IMR-90 (cell line): ENCODE measurements at regions not wholly inside any gene's neighbourhood (a gene's known extent, or its start where the extent isn't known, plus 50 kb on each side); places are given as distances from the start of the nearest gene placed in this dataset.

ENCODE experiments used
- ATAC-seq: fragments of 200-7000 bp; cut with Tn5 transposase; 2 replicates; pipeline ENCODE4 v1.9.1; 2020; ENCODE audit warnings: low read depth, mild to moderate bottlenecking, moderate library complexity
- BruUV-seq: library from RNA; stranded (reverse); fragments of 400-500 nt; replicated peaks from 2 replicates; lab custom pipeline; 2021; lab: Mats Ljungman, UMichigan
- CTCF ChIA-PET: fragments of 300-600 bp; formaldehyde crosslinking; extraction: SDS; loops from one replicate; lab custom pipeline; 2021; ENCODE audit warnings: antibody characterized with exemption; lab: Yijun Ruan, JAX
- POLR2A ChIA-PET: fragments of 300-600 bp; sonication (Branson Sonifier 250); formaldehyde crosslinking; loops from one replicate; lab custom pipeline; 2022; ENCODE audit warnings: antibody characterized with exemption; ENCODE audit not compliant: unreplicated experiment; lab: Charles Lee
- DNase-seq: peaks from one replicate; pipeline ENCODE4 v3.0.0; 2013
- H2AFZ ChIP-seq: replicated peaks from 2 replicates; pipeline ENCODE3; 2013; ENCODE audit warnings: low read length, mild to moderate bottlenecking; ENCODE audit not compliant: poor library complexity
- H2AK5ac ChIP-seq: 2 replicates; pipeline ENCODE4 v1.6.1; 2013; ENCODE audit warnings: low read depth, low read length, inconsistent platforms
- H2AK9ac ChIP-seq: replicated peaks from 2 replicates; pipeline ENCODE3; 2013; ENCODE audit warnings: mild to moderate bottlenecking, low read depth, low read length, moderate library complexity; ENCODE audit not compliant: poor library complexity
- H2BK120ac ChIP-seq: 2 replicates; pipeline ENCODE4 v1.6.1; 2013; ENCODE audit warnings: low read depth, low read length, inconsistent platforms
- H2BK15ac ChIP-seq: 3 replicates; pipeline ENCODE4 v1.6.1; 2013; ENCODE audit warnings: low read depth, low read length, inconsistent platforms
- H2BK20ac ChIP-seq: 2 replicates; pipeline ENCODE4 v1.6.1; 2013; ENCODE audit warnings: low read depth, mild to moderate bottlenecking, inconsistent platforms, low read length, moderate library complexity
- H2BK5ac ChIP-seq: 2 replicates; pipeline ENCODE4 v1.6.1; 2013; ENCODE audit warnings: mild to moderate bottlenecking, low read depth, low read length, inconsistent platforms; ENCODE audit not compliant: poor library complexity, severe bottlenecking
- H3K14ac ChIP-seq: replicated peaks from 2 replicates; pipeline ENCODE4 v1.6.1; 2013; ENCODE audit warnings: low read depth, low read length, inconsistent platforms
- H3K18ac ChIP-seq: 2 replicates; pipeline ENCODE4 v1.6.1; 2013; ENCODE audit warnings: low read depth, low read length, control low read depth
- H3K23ac ChIP-seq: 2 replicates; pipeline ENCODE4 v1.6.1; 2013; ENCODE audit warnings: low read depth, low read length, inconsistent platforms
- H3K27ac ChIP-seq: 2 replicates; pipeline ENCODE4 v1.5.1; 2013; ENCODE audit warnings: mild to moderate bottlenecking, control low read depth, low read length; ENCODE audit not compliant: insufficient read depth
- H3K27me3 ChIP-seq: 2 replicates; pipeline ENCODE4 v1.6.1; 2013; ENCODE audit warnings: low read length; ENCODE audit not compliant: control insufficient read depth, insufficient read depth
- H3K36me3 ChIP-seq: 2 replicates; pipeline ENCODE4 v1.6.1; 2013; ENCODE audit warnings: low read length, mixed read lengths; ENCODE audit not compliant: control insufficient read depth, insufficient read depth
- H3K4ac ChIP-seq: 2 replicates; pipeline ENCODE4 v1.6.1; 2013; ENCODE audit warnings: low read depth, low read length, inconsistent platforms
- H3K4me1 ChIP-seq: 2 replicates; pipeline ENCODE4 v1.6.1; 2013; ENCODE audit warnings: low read length, mixed read lengths; ENCODE audit not compliant: control insufficient read depth, insufficient read depth
- H3K4me2 ChIP-seq: 2 replicates; pipeline ENCODE4 v1.6.1; 2013; ENCODE audit warnings: low read depth, mild to moderate bottlenecking, control low read depth, low read length, moderate library complexity
- H3K4me3 ChIP-seq: 2 replicates; pipeline ENCODE4 v1.5.1; 2013; ENCODE audit warnings: low read depth, mild to moderate bottlenecking, control low read depth, low read length, moderate library complexity; ENCODE audit not compliant: insufficient read depth
- H3K56ac ChIP-seq: 2 replicates; pipeline ENCODE4 v1.6.1; 2013; ENCODE audit warnings: low read length, inconsistent platforms; ENCODE audit not compliant: insufficient read depth; ENCODE audit errors: extremely low read depth
- H3K79me1 ChIP-seq, 2 experiments: 2 replicates each; pipeline ENCODE4 v1.6.1; 2013; ENCODE audit warnings: low read length in 2 of 2, inconsistent platforms in 1 of 2, low read depth in 1 of 2
- H3K9ac ChIP-seq: 2 replicates; pipeline ENCODE4 v1.6.1; 2013; ENCODE audit warnings: low read depth, low read length, control low read depth
- H3K9me1 ChIP-seq: 2 replicates; pipeline ENCODE4 v1.6.1; 2013; ENCODE audit warnings: low read length, inconsistent platforms; ENCODE audit not compliant: insufficient read depth
- H3K9me3 ChIP-seq: 2 replicates; pipeline ENCODE4 v1.6.1; 2013; ENCODE audit warnings: low read length; ENCODE audit not compliant: control insufficient read depth, insufficient read depth
- H4K20me1 ChIP-seq: 2 replicates; pipeline ENCODE4 v1.6.1; 2013; ENCODE audit warnings: low read length, inconsistent platforms; ENCODE audit not compliant: insufficient read depth
- H4K5ac ChIP-seq: 2 replicates; pipeline ENCODE4 v1.6.1; 2013; ENCODE audit warnings: mild to moderate bottlenecking, low read depth, low read length, control low read depth
- H4K8ac ChIP-seq, 2 experiments: 2 replicates each; pipeline ENCODE4 v1.6.1; 2013; ENCODE audit warnings: low read depth in 2 of 2, low read length in 2 of 2, control low read depth in 1 of 2, inconsistent platforms in 1 of 2
- H4K91ac ChIP-seq: 2 replicates; pipeline ENCODE4 v1.6.1; 2013; ENCODE audit warnings: low read depth, low read length, inconsistent platforms; ENCODE audit not compliant: insufficient read depth
- POLR2A ChIP-seq: IDR thresholded peaks from 2 replicates; pipeline ENCODE4 v1.6.1; 2012; ENCODE audit warnings: mild to moderate bottlenecking, low read depth, low read length
- WGBS, 2 experiments: methylation state at CpG; one replicate each; pipeline versions ENCODE4 v1.1.5 to v1.1.7; 2013; ENCODE audit warnings: missing lambda C conversion rate in 2 of 2; ENCODE audit not compliant: insufficient read length in 1 of 2; ENCODE audit errors: extremely low coverage in 2 of 2; 5-methylcytosine and 5-hydroxymethylcytosine counted together
- dilution Hi-C: fragments of 300-500 bp; cut with HindIII; formaldehyde crosslinking; loops from one replicate; pipeline ENCODE4 v1.14.3; 2018; ENCODE audit warnings: low sequenced_read_pairs; ENCODE audit not compliant: unreplicated experiment
- in situ Hi-C: fragments of 300-500 bp; cut with MboI; formaldehyde crosslinking; loops from 3 replicates; pipeline ENCODE4 v1.14.3; 2019; ENCODE audit warnings: low sequenced_read_pairs, inconsistent platforms, mixed read lengths
- intact Hi-C: fragments of 100-400 bp; cut with micrococcal nuclease; formaldehyde crosslinking; loops from 2 replicates; pipeline ENCODE4 v1.10.0; 2022

- POLR2A ChIA-PET = no interaction called here
- no peak overlapping the region for H3K4ac ChIP-seq
- ATAC-seq = no peak
- CTCF ChIA-PET = no interaction called here
- H2BK20ac ChIP-seq = peak overlapping the region; percentile 16; the same call in 1 of the 2 replicates
- H2BK5ac ChIP-seq = no peak overlapping the region
- dilution Hi-C loops (no loop called here), intact Hi-C loops (no loop called here), in situ Hi-C loops (no loop called here)
- no peaks in the 10 kb centered on the region for H3K36me3 ChIP-seq
- H3K27ac ChIP-seq = no peak overlapping the region
- H4K5ac ChIP-seq = no peak overlapping the region
- H3K27me3 ChIP-seq = peaks cover under 1% of the 10 kb centered on the region
- DNase-seq = no peak
- no peak overlapping the region for H3K56ac ChIP-seq
- no peak overlapping the region for H4K91ac ChIP-seq
- H3K79me1 ChIP-seq = no peaks in the 10 kb centered on the region
- no peak overlapping the region for H3K4me3 ChIP-seq
- H4K20me1 ChIP-seq = peaks cover 7% of the 10 kb centered on the region; the same call in 1 of the 2 replicates
- H3K9me3 ChIP-seq = no peaks in the 10 kb centered on the region
- no peak overlapping the region for H2AFZ ChIP-seq
- WGBS, 2 experiments = 75% methylated on average over 2 of the region's 4 CpGs; no CpG with 5 or more reads in 1 of the 2 experiments
- H2BK120ac ChIP-seq = no peak overlapping the region
- peaks cover 22% of the 10 kb centered on the region for H3K4me1 ChIP-seq
- H3K18ac ChIP-seq = no peak overlapping the region
- H2AK9ac ChIP-seq = no peak overlapping the region
- H2AK5ac ChIP-seq = no peak overlapping the region
- TF ChIP-seq POLR2A = no peak
- H3K4me2 ChIP-seq = no peak overlapping the region
- no peak overlapping the region for H3K23ac ChIP-seq
- no peak overlapping the region for H4K8ac ChIP-seq
- BruUV-seq = no TSS peak
- peaks cover 17% of the 10 kb centered on the region for H3K9me1 ChIP-seq
- H3K9ac ChIP-seq = no peak overlapping the region
- no peak overlapping the region for H2BK15ac ChIP-seq
- no peak overlapping the region for H3K14ac ChIP-seq
Observed at GRCh38 chr2:172229125-172229524, 126.4 kb upstream of the DLX2 start.
